SK-N-SH treated with all-trans-retinoic acid at 6 μM for 48 hours (cell line): ENCODE measurements at regions not wholly inside any gene's neighbourhood (a gene's known extent, or its start where the extent isn't known, plus 50 kb on each side); places are given as distances from the start of the nearest gene placed in this dataset.

Experiments
- PATZ1 ChIP-seq: fragments of 250-450 bp; sonication (Bioruptor Pico); IDR thresholded peaks from 2 replicates; pipeline ENCODE4 v1.8.0; 2020; ENCODE audit warnings: mild to moderate bottlenecking, moderate library complexity, borderline replicate concordance
- PPARA ChIP-seq: fragments of 250-450 bp; sonication (Bioruptor Pico); IDR thresholded peaks from 2 replicates; pipeline ENCODE4 v1.5.0; 2020; ENCODE audit warnings: mild to moderate bottlenecking, borderline replicate concordance
- RARB ChIP-seq: fragments of 250-450 bp; sonication (Bioruptor Pico); IDR thresholded peaks from 2 replicates; pipeline ENCODE4 v1.8.0; 2021; ENCODE audit warnings: mild to moderate bottlenecking, moderate library complexity
- TOX ChIP-seq: fragments of 250-450 bp; sonication (Bioruptor Pico); IDR thresholded peaks from 2 replicates; pipeline ENCODE4 v1.8.0; 2021; ENCODE audit warnings: mild to moderate bottlenecking, moderate library complexity, borderline replicate concordance
- ZC3H10 ChIP-seq: fragments of 250-450 bp; sonication (Bioruptor Pico); IDR thresholded peaks from 2 replicates; pipeline ENCODE4 v1.5.1; 2021; ENCODE audit warnings: mild to moderate bottlenecking, moderate library complexity
- ZFP3 ChIP-seq: fragments of 250-450 bp; sonication (Bioruptor Pico); IDR thresholded peaks from 2 replicates; pipeline ENCODE4 v1.5.0; 2020; ENCODE audit warnings: mild to moderate bottlenecking, moderate library complexity
- ZNF70 ChIP-seq: fragments of 450-650 bp; formaldehyde crosslinking; IDR thresholded peaks from 2 replicates; pipeline ENCODE4 v1.5.0; 2020; ENCODE audit warnings: mild to moderate bottlenecking, moderate library complexity

GRCh38 chr7:16095171-16095950 is 326.0 kb downstream of the CRPPA start:
- TF ChIP-seq PATZ1 (CRISPR knock-in tag) (no peak), ZFP3 (CRISPR knock-in tag) (no peak), RARB (no peak), ZNF70 (CRISPR knock-in tag) (no peak), TOX (no peak), PPARA (CRISPR knock-in tag) (no peak), ZC3H10 (CRISPR knock-in tag) (no peak)
